ENCODE measurements at regions not wholly inside any gene's neighbourhood (a gene's known extent, or its start where the extent isn't known, plus 50 kb on each side); places are given as distances from the start of the nearest gene placed in this dataset.
"Not testable (repeated sequence)": the region's sequence is repeated elsewhere in the genome, so short reads cannot be mapped to it uniquely, and the experiment has no call there.

- CTCF ChIA-PET, result no interaction called here
- POLR2A ChIA-PET, result no interaction called here
- TF ChIP-seq CTCF (IDR thresholded peaks at IDR 0.05; ENCODE audit: low read depth, low read length), result no peak
Observed at GRCh38 chr1:69104894-69105293, 462.8 kb upstream of the LRRC7 start.

GRCh38 chr1:69109277-69109676, 458.4 kb upstream of the LRRC7 start:
- DNase-seq (ENCODE audit: low read depth, low spot score), result no peak
- Histone ChIP-seq H3K4me3 (ENCODE audit: low read depth, low read length) (no peak overlapping the region), H3K27me3 (ENCODE audit: control insufficient read depth, insufficient read depth, low read length) (no peaks in the 10 kb centered on the region), H3K9me3 (ENCODE audit: control insufficient read depth, insufficient read depth, low read length) (no peaks in the 10 kb centered on the region), H3K27ac (ENCODE audit: low read depth, low read length) (no peak overlapping the region)
- POLR2A ChIA-PET, result no interaction called here
- TF ChIP-seq CTCF (IDR thresholded peaks at IDR 0.05; ENCODE audit: low read depth, low read length), result no peak
- CTCF ChIA-PET, result no interaction called here

More at GRCh38 chr1:69104894-69105293, 462.8 kb upstream of the LRRC7 start:
- Histone ChIP-seq H3K27me3 (ENCODE audit: control insufficient read depth, insufficient read depth, low read length) (no peaks in the 10 kb centered on the region), H3K4me3 (ENCODE audit: low read depth, low read length) (no peak overlapping the region), H3K27ac (ENCODE audit: low read depth, low read length) (no peak overlapping the region), H3K9me3 (ENCODE audit: control insufficient read depth, insufficient read depth, low read length) (no peaks in the 10 kb centered on the region; the same call in 1 of the 2 replicates)
- no peak for DNase-seq (ENCODE audit: low read depth, low spot score)

- no peak for TF ChIP-seq CTCF (IDR thresholded peaks at IDR 0.05; ENCODE audit: low read depth, low read length)
- DNase-seq (ENCODE audit: low read depth, low spot score), result no peak
- Histone ChIP-seq H3K27ac (ENCODE audit: low read depth, low read length) (no peak overlapping the region), H3K27me3 (ENCODE audit: control insufficient read depth, insufficient read depth, low read length) (no peaks in the 10 kb centered on the region), H3K9me3 (ENCODE audit: control insufficient read depth, insufficient read depth, low read length) (no peaks in the 10 kb centered on the region), H3K4me3 (ENCODE audit: low read depth, low read length) (no peak overlapping the region)
- ChIA-PET CTCF (no interaction called here), POLR2A (no interaction called here)
Observed at GRCh38 chr1:69110851-69111250, 456.9 kb upstream of the LRRC7 start.

GRCh38 chr1:69120126-69120741, 447.5 kb upstream of the LRRC7 start:
- H3K4me3 ChIP-seq (ENCODE audit: low read depth, low read length); DNase-seq (ENCODE audit: low read depth, low spot score); H3K9me3 ChIP-seq (ENCODE audit: control insufficient read depth, insufficient read depth, low read length); H3K27ac ChIP-seq (ENCODE audit: low read depth, low read length); H3K27me3 ChIP-seq (ENCODE audit: control insufficient read depth, insufficient read depth, low read length); POLR2A ChIA-PET; CTCF ChIA-PET: not testable (repeated sequence)

GRCh38 chr1:69120817-69121216, 446.9 kb upstream of the LRRC7 start:
- TF ChIP-seq CTCF (IDR thresholded peaks at IDR 0.05; ENCODE audit: low read depth, low read length), result no peak
- Histone ChIP-seq H3K4me3 (ENCODE audit: low read depth, low read length) (no peak overlapping the region), H3K27ac (ENCODE audit: low read depth, low read length) (no peak overlapping the region), H3K9me3 (ENCODE audit: control insufficient read depth, insufficient read depth, low read length) (no peaks in the 10 kb centered on the region), H3K27me3 (ENCODE audit: control insufficient read depth, insufficient read depth, low read length) (no peaks in the 10 kb centered on the region)
- ChIA-PET CTCF (no interaction called here), POLR2A (no interaction called here)
- DNase-seq (ENCODE audit: low read depth, low spot score), result no peak

GRCh38 chr1:69121723-69122122, 446.0 kb upstream of the LRRC7 start:
- Histone ChIP-seq H3K27ac (ENCODE audit: low read depth, low read length) (no peak overlapping the region), H3K4me3 (ENCODE audit: low read depth, low read length) (no peak overlapping the region), H3K9me3 (ENCODE audit: control insufficient read depth, insufficient read depth, low read length) (no peaks in the 10 kb centered on the region), H3K27me3 (ENCODE audit: control insufficient read depth, insufficient read depth, low read length) (no peaks in the 10 kb centered on the region)
- TF ChIP-seq CTCF (IDR thresholded peaks at IDR 0.05; ENCODE audit: low read depth, low read length), result no peak
- POLR2A ChIA-PET, result no interaction called here
- DNase-seq (ENCODE audit: low read depth, low spot score), result no peak
- CTCF ChIA-PET, result no interaction called here
